GM20000 (cell line): ENCODE measurements at regions not wholly inside any gene's neighbourhood (a gene's known extent, or its start where the extent isn't known, plus 50 kb on each side); places are given as distances from the start of the nearest gene placed in this dataset.

Experiments
- DNase-seq: peaks from one replicate; pipeline ENCODE4 v3.0.0; 2012; ENCODE audit warnings: low spot score
- TF ChIP-seq, protein P1 (sequence below): IDR thresholded peaks from 2 replicates; pipeline ENCODE4 v1.5.1; 2012; ENCODE audit warnings: mild to moderate bottlenecking, control low read depth; ENCODE audit errors: extremely low read depth, missing control alignments

DNA sequence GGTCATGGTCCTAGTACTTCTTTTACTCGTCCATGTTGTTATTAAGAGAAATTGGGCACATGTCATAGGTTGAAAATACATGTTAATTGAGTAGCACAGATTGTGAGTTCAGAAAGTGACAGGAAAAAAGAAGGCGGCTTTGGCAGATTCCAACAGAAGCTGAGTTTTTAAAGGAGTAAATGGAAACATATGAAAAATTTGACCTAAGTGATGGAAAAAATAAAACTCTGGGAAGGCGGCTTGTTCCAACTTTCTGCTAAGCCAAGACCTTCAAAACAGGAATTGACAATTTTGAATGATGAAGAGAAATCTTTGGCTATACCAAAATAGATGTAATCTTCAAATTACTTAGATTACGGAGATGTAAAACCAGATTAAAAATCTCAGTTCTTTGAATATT is 868.0 kb downstream of the EPHA4 start:
- DNase-seq: no peak
- TF ChIP-seq, protein P1, sequence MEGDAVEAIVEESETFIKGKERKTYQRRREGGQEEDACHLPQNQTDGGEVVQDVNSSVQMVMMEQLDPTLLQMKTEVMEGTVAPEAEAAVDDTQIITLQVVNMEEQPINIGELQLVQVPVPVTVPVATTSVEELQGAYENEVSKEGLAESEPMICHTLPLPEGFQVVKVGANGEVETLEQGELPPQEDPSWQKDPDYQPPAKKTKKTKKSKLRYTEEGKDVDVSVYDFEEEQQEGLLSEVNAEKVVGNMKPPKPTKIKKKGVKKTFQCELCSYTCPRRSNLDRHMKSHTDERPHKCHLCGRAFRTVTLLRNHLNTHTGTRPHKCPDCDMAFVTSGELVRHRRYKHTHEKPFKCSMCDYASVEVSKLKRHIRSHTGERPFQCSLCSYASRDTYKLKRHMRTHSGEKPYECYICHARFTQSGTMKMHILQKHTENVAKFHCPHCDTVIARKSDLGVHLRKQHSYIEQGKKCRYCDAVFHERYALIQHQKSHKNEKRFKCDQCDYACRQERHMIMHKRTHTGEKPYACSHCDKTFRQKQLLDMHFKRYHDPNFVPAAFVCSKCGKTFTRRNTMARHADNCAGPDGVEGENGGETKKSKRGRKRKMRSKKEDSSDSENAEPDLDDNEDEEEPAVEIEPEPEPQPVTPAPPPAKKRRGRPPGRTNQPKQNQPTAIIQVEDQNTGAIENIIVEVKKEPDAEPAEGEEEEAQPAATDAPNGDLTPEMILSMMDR: no peak

DNA sequence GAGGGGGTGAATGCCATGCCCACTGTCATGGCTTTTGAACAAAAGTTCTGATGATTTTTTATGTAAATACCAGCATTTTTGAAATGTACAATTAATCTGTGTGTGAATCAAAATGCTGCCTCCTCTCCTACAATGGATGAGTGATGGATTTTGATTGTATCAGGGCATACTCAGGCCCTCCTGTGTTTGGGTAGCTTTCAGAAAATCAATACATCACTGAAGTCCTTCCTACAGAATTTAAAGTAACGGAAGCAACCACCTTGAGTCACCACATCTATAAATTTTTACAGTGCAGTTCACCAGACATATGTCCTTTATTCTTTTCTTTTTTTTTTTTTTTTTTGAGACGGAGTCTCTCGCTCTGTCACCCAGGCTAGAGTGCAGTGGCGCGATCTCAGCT is 867.3 kb downstream of the EPHA4 start:
- no peak for DNase-seq
- TF ChIP-seq, protein P1: no peak

DNA sequence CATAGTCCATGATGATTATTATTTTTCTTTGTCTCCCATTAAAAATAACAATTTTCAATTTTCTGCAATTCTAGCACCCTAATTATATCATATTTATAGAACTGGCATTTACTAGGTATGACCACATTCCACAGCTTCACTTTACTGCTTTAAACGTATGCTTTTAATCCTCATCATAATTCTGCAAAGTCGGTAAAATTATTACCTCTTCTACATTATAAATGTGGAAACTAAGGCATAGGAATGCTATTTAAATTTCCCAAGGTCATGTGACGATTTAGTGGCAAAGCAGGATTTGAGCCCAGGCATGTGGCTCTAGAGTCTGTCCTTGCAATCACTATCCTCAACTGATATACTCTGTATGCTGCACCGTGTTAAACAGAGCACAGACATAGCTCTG is 866.4 kb downstream of the EPHA4 start:
- no peak for DNase-seq
- TF ChIP-seq, protein P1: no peak

DNA sequence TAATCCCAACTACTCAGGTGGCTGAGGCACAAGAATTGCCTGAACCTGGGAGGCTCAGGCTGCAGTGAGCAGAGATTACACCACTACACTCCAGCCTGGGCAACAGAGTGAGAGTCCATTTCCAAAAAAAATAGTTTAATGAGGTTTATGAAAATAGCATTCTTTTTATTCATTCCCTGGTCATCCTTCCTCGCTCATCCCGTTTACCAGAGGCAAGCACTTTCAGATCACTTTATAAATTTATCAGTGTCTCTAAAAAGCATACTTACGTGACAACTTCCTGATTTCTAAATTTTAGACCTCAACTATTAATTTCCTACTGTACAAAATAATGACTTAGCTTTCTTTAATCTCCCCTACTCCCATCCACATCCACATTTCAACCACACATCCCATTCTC is 864.8 kb downstream of the EPHA4 start:
- TF ChIP-seq, protein P1: no peak

DNA sequence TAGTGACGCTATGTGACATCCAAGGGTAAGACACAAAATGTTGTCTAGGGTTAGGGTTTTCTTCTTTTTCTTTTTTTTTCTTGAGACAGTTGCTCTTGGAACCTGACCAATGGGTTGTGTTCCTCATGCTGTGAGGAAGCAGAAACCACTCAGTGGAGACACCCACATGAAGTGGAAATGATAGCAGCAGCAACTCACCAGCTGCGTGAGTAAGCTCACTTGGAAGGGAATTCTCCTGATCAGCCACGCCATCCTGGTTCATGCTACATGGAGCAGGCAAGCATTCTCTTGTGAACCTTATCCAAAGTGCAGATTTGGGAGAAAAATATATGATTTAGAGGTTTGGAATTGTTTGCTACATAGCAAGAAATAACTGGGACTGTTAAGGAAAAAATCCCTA is 863.7 kb downstream of the EPHA4 start:
- TF ChIP-seq, protein P1: no peak
- no peak for DNase-seq

More for the DNA sequence above, 864.8 kb downstream of the EPHA4 start:
- DNase-seq: no peak

DNA sequence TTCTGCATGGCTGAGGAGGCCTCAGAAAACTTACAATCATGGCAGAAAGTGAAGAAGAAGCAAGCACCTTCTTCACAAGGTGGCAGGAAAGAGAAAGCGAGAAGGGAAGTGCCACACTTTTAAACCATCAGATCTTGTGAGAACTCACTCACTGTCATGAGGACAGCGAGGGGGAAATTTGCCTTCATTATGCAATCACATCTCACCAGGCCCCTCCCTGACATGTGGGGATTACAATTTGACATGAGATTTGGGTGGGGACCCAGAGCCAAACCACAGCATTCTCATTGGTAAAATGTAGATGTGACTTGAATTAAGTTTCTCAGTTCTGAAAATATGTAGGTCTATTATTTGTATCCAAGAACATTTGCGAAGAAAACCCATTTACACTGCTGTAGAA is 854.8 kb downstream of the EPHA4 start:
- no peak for DNase-seq
- TF ChIP-seq, protein P1: no peak

DNA sequence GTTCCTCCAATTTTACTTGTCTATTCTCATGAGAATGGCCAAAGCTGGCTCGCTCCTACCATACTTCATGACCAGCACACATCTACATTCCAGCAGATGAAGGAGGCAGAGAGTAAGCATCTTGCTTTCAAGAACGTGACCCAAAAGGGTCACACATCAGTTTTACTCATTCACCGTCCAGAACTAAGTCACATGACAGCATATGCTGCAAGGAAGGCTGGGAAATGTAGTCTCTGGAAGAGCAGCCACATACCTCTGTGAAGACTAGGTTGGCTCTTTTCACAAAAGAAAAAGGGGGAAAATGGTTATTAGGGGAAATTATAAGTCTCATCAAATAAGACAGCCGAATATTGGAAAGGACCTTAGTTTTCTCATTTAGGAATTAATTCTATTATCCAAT is 835.3 kb downstream of the EPHA4 start:
- TF ChIP-seq, protein P1: no peak
- DNase-seq: no peak
